ENCODE measurements at regions not wholly inside any gene's neighbourhood (a gene's known extent, or its start where the extent isn't known, plus 50 kb on each side); places are given as distances from the start of the nearest gene placed in this dataset.

GRCh38 chr13:20351281-20352022 is 119.3 kb upstream of the GJB6 start:
- no peak for DNase-seq
- Mint-ChIP-seq H3K4me1 (ENCODE audit: low read depth, unreplicated experiment) (no peaks in the 10 kb centered on the region), H3K9me3 (ENCODE audit: unreplicated experiment) (peaks cover 3% of the 10 kb centered on the region), H3K36me3 (ENCODE audit: unreplicated experiment) (no peaks in the 10 kb centered on the region), H3K4me3 (ENCODE audit: unreplicated experiment) (no peak overlapping the region), H3K27ac (ENCODE audit: unreplicated experiment) (no peak overlapping the region), H3K27me3 (ENCODE audit: unreplicated experiment) (peaks cover 3% of the 10 kb centered on the region)
- no peak for TF ChIP-seq CTCF (IDR thresholded peaks at IDR 0.05; ENCODE audit: partially characterized antibody, unreplicated experiment)

GRCh38 chr13:20350819-20351218 is 118.7 kb upstream of the GJB6 start:
- Mint-ChIP-seq H3K4me1 (ENCODE audit: low read depth, unreplicated experiment) (no peaks in the 10 kb centered on the region), H3K27me3 (ENCODE audit: unreplicated experiment) (peaks cover 3% of the 10 kb centered on the region), H3K9me3 (ENCODE audit: unreplicated experiment) (peaks cover 3% of the 10 kb centered on the region), H3K36me3 (ENCODE audit: unreplicated experiment) (no peaks in the 10 kb centered on the region), H3K4me3 (ENCODE audit: unreplicated experiment) (no peak overlapping the region), H3K27ac (ENCODE audit: unreplicated experiment) (no peak overlapping the region)
- no peak for TF ChIP-seq CTCF (IDR thresholded peaks at IDR 0.05; ENCODE audit: partially characterized antibody, unreplicated experiment)
- no peak for DNase-seq

DNA sequence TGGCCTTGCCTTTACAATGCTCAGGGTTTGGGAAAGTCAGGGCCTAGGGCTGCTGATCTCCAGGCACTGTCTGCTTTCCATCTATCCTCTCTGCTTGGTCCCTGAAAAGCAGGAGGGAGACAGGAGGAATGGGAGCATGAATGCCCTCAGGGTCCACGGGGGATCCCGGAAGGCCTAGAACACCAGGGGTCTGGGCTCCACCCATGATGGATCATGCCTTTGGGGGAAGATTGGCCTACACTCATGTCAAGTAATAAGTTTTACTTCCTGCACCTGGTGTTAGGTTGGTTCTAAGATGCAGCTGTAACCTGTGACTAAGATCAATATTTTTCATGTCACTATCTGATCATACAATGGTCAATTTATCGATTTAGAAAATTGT is 118.3 kb upstream of the GJB6 start:
- H3K27me3 Mint-ChIP-seq (ENCODE audit: unreplicated experiment) = peaks cover 3% of the 10 kb centered on the region
- no peak for TF ChIP-seq CTCF (IDR thresholded peaks at IDR 0.05; ENCODE audit: partially characterized antibody, unreplicated experiment)
- DNase-seq = no peak

DNA sequence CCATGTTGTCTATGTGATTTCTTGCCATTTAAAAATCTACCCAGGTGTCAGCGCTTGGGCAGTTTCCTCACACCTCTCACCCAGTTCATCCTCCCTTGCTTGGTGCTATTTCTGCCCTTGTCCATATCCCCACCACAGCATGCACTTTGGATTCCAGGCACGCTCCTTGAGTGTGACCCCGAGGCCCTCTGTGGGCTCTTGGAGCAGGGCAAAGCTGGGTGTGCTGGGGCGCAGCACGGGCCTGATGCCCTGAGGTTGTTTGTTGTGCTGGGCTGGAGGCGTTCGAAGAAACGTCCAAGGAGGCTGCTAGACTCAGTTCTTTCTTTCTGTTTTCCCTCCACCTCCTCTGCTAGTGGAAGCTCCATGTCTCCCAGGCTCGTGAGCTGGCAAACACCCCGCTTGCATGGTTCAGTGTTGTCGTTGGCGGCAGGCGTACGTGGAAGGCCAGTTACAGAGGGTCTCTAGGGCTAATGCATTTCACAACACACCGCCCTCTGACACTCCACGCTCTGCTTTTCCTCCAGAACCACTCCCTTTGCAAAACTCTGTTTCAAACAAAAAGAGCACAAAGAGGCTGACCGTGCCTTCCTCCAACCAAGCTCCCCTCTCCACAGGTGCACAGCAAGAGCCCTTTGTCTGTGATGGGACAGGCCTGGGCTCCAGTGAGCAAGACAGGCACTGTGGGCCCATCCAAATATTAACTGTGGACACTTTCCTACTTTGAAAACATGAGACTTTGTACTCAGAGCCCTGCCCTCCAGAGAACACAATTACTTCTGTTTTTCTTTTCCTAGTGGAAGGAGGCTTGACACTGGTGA is 117.7 kb upstream of the GJB6 start:
- Mint-ChIP-seq H3K4me3 (ENCODE audit: unreplicated experiment) (no peak overlapping the region), H3K27ac (ENCODE audit: unreplicated experiment) (no peak overlapping the region), H3K36me3 (ENCODE audit: unreplicated experiment) (no peaks in the 10 kb centered on the region), H3K27me3 (ENCODE audit: unreplicated experiment) (peaks cover 3% of the 10 kb centered on the region), H3K9me3 (ENCODE audit: unreplicated experiment) (peaks cover 3% of the 10 kb centered on the region), H3K4me1 (ENCODE audit: low read depth, unreplicated experiment) (no peaks in the 10 kb centered on the region)
- TF ChIP-seq CTCF (IDR thresholded peaks at IDR 0.05; ENCODE audit: partially characterized antibody, unreplicated experiment) = no peak
- no peak for DNase-seq

More for the DNA sequence above, 118.3 kb upstream of the GJB6 start:
- H3K4me3 Mint-ChIP-seq (ENCODE audit: unreplicated experiment) = no peak overlapping the region
- H3K27ac Mint-ChIP-seq (ENCODE audit: unreplicated experiment) = no peak overlapping the region
- no peaks in the 10 kb centered on the region for H3K4me1 Mint-ChIP-seq (ENCODE audit: low read depth, unreplicated experiment)
- H3K9me3 Mint-ChIP-seq (ENCODE audit: unreplicated experiment) = peaks cover 3% of the 10 kb centered on the region
- H3K36me3 Mint-ChIP-seq (ENCODE audit: unreplicated experiment) = no peaks in the 10 kb centered on the region

All from glutamatergic neuron (in vitro differentiated cells).